ENCODE measurements at regions not wholly inside any gene's neighbourhood (a gene's known extent, or its start where the extent isn't known, plus 50 kb on each side); places are given as distances from the start of the nearest gene placed in this dataset.
"Not testable (repeated sequence)": the region's sequence is repeated elsewhere in the genome, so short reads cannot be mapped to it uniquely, and the experiment has no call there.

GRCh38 chr6:57998858-57999619, 681.6 kb downstream of the PRIM2 start:
- not testable (repeated sequence) for H3K36me3 Mint-ChIP-seq; H3K4me3 Mint-ChIP-seq; DNase-seq (ENCODE audit: low spot score in 2 of 2); H3K9me3 Mint-ChIP-seq; H3K27ac Mint-ChIP-seq; H3K4me1 Mint-ChIP-seq; ATAC-seq

GRCh38 chr6:58000233-58000632, 682.8 kb downstream of the PRIM2 start:
- H3K27ac Mint-ChIP-seq; H3K36me3 Mint-ChIP-seq; ATAC-seq; DNase-seq (ENCODE audit: low spot score in 2 of 2); H3K9me3 Mint-ChIP-seq; H3K4me1 Mint-ChIP-seq; H3K4me3 Mint-ChIP-seq: not testable (repeated sequence)

DNA sequence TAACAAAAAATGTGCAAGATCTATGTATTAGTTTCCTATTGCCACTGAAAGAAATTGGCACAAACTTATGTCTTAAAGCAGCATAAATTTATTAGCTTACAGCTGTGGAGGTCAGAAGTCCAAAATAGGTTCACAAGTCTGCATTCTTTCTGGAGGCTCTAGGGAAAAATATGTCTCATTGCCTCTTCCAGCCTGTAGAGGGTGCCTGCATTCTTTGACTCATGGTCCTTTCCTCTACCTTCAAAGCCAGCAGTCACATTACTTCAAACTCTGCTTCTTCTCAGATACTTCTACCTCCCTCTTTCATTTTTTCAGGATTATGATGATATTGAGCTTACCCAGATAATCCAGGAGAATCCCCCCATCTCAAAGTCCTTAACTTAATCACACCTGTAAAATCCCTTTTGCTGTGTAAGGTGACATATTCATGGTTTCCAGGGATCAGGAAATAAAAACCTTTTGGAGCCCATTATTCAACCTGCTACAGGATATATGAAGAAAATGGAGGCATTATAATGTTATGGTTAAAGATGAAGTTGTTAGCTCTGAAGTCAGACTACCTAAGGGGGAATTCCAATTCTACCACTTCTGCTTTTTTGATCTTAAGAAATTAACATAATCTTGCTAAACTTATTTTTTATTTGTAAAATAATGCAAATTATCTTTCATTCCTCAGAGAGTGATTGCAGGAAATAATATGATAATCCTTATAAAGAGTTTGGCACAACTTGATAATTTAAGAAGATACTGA, 686.2 kb downstream of the PRIM2 start:
- DNase-seq (ENCODE audit: low spot score in 2 of 2); ATAC-seq: not testable (repeated sequence)

GRCh38 chr6:58007334-58008000, 690.0 kb downstream of the PRIM2 start:
- H3K4me3 Mint-ChIP-seq; H3K4me1 Mint-ChIP-seq; H3K27ac Mint-ChIP-seq; H3K9me3 Mint-ChIP-seq; DNase-seq (ENCODE audit: low spot score in 2 of 2); ATAC-seq; H3K36me3 Mint-ChIP-seq: not testable (repeated sequence)

More for the DNA sequence above, 686.2 kb downstream of the PRIM2 start:
- not testable (repeated sequence) for H3K4me1 Mint-ChIP-seq, H3K4me3 Mint-ChIP-seq, H3K9me3 Mint-ChIP-seq, H3K36me3 Mint-ChIP-seq, H3K27ac Mint-ChIP-seq

- not testable (repeated sequence) for H3K9me3 Mint-ChIP-seq, ATAC-seq, H3K4me1 Mint-ChIP-seq
Measured at GRCh38 chr6:58008001-58008335, 690.5 kb downstream of the PRIM2 start.

GRCh38 chr6:58011954-58012600, 694.6 kb downstream of the PRIM2 start:
- not testable (repeated sequence) for H3K9me3 Mint-ChIP-seq; DNase-seq (ENCODE audit: low spot score in 2 of 2); H3K4me3 Mint-ChIP-seq; H3K4me1 Mint-ChIP-seq; H3K36me3 Mint-ChIP-seq; H3K27ac Mint-ChIP-seq; ATAC-seq

More at GRCh38 chr6:58008001-58008335, 690.5 kb downstream of the PRIM2 start:
- H3K27ac Mint-ChIP-seq; H3K36me3 Mint-ChIP-seq; H3K4me3 Mint-ChIP-seq; DNase-seq (ENCODE audit: low spot score in 2 of 2): not testable (repeated sequence)

GRCh38 chr6:58016614-58017013, 699.2 kb downstream of the PRIM2 start:
- not testable (repeated sequence) for ATAC-seq, H3K4me1 Mint-ChIP-seq

GRCh38 chr6:58028188-58028587, 710.8 kb downstream of the PRIM2 start:
- H3K4me1 Mint-ChIP-seq; ATAC-seq; H3K36me3 Mint-ChIP-seq; H3K27ac Mint-ChIP-seq; H3K4me3 Mint-ChIP-seq; DNase-seq (ENCODE audit: low spot score in 2 of 2); H3K9me3 Mint-ChIP-seq: not testable (repeated sequence)

More at GRCh38 chr6:58016614-58017013, 699.2 kb downstream of the PRIM2 start:
- not testable (repeated sequence) for H3K4me3 Mint-ChIP-seq; H3K9me3 Mint-ChIP-seq; H3K27ac Mint-ChIP-seq; DNase-seq (ENCODE audit: low spot score in 2 of 2); H3K36me3 Mint-ChIP-seq

GRCh38 chr6:58038213-58038612, 720.8 kb downstream of the PRIM2 start:
- not testable (repeated sequence) for H3K36me3 Mint-ChIP-seq, H3K27ac Mint-ChIP-seq, ATAC-seq

DNA sequence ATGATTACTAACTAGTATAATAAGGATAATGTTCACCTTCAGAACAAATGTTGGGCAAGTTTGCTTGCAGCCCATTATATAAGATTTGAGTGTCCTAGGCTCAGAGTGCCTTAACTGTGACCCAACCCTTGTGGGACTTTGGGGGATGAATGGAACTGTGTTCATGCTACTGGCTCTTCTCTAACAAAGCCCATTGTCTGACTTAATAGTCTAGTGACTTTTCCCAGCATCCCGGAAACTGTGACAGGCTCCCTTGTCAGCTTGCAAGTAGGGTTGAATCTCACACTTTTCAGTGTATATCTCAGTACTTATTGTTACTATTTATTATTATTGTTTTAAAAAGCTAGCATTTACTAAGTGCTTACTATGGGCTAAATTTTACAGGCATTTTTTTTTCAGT, 729.2 kb downstream of the PRIM2 start:
- not testable (repeated sequence) for H3K4me3 Mint-ChIP-seq; H3K27ac Mint-ChIP-seq; DNase-seq (ENCODE audit: low spot score in 2 of 2); H3K4me1 Mint-ChIP-seq; ATAC-seq; H3K36me3 Mint-ChIP-seq; H3K9me3 Mint-ChIP-seq

More at GRCh38 chr6:58038213-58038612, 720.8 kb downstream of the PRIM2 start:
- H3K4me3 Mint-ChIP-seq; H3K9me3 Mint-ChIP-seq; H3K4me1 Mint-ChIP-seq; DNase-seq (ENCODE audit: low spot score in 2 of 2): not testable (repeated sequence)

DNA sequence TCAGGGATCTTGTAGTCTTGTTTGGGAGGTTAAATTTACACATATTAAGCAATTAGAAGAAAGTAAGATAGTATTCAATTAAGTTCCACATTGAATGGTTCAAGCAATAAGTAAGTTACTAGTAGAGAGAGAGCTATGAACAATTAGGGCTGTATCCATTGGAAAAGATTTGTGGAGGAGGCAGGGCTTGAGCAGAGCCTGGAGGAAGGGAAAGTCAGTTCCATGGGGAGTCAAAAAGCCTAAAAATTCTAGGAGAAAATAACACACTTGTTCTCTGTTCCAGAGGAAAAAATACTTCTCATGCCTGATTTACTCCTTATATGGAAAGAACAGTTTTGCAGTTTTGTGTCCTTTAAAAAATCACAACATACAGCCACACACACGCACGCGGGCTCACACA, 730.0 kb downstream of the PRIM2 start:
- H3K36me3 Mint-ChIP-seq; ATAC-seq; H3K9me3 Mint-ChIP-seq; H3K4me3 Mint-ChIP-seq; DNase-seq (ENCODE audit: low spot score in 2 of 2); H3K4me1 Mint-ChIP-seq; H3K27ac Mint-ChIP-seq: not testable (repeated sequence)

- H3K27ac Mint-ChIP-seq; ATAC-seq; H3K36me3 Mint-ChIP-seq; H3K9me3 Mint-ChIP-seq; H3K4me3 Mint-ChIP-seq; H3K4me1 Mint-ChIP-seq; DNase-seq (ENCODE audit: low spot score in 2 of 2): not testable (repeated sequence)
Measured at GRCh38 chr6:58047865-58048264, 730.4 kb downstream of the PRIM2 start.

DNA sequence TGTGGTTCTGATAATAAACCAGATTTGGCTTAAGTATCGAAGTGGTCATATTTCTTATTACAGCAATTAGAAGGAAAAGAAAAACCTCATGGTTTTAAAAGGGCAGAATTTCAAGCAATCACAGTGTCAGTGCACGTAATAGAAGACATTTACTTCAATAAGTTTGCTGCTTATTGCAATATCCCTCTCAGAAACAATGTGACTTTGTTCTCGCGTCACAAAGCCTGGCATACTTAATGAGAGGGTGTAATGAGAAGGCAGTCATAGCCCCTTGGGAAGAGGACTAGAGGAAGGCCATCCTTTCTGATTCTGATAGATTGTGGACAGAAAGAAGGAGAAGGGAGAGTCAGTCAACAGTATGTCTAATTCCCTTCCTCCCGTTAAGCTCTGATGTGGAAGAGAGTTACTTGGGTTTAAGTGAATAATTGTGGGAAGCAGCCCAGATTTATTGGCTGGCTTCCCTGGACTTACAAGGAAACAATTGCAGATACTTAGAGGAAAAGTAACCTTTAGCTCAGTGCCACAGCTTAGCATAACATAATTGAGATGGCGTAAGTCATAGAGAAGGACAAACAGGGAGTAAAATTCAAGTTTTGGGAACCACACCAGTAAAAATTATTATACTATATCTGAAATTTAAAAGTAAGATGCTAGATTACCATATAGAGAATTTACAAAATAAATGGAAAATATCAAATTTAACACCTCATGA, 738.2 kb downstream of the PRIM2 start:
- not testable (repeated sequence) for DNase-seq (ENCODE audit: low spot score in 2 of 2); H3K36me3 Mint-ChIP-seq; H3K4me1 Mint-ChIP-seq; ATAC-seq; H3K27ac Mint-ChIP-seq; H3K4me3 Mint-ChIP-seq
- H3K9me3 Mint-ChIP-seq: peaks cover 12% of the 10 kb centered on the region

DNA sequence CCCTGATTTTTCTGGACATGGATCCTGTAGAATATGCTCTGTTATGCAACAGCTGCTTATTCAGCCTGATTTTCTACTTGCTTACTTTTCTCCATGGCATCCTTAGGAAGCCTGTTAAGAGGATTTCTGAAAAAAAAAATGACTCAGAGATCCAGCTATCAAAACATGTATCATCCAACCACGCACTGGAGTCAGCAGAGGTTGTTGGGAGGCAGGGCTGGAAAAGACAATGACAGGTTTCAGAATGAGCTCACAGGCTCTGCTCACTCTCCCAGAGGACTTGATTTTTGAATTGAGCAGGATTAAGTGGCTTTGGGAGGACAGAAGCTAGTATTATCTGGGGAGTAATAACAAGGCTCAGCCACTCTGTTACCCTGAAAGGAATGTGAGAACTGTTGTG, 742.3 kb downstream of the PRIM2 start:
- DNase-seq (ENCODE audit: low spot score in 2 of 2); H3K4me1 Mint-ChIP-seq; H3K27ac Mint-ChIP-seq; H3K4me3 Mint-ChIP-seq; H3K36me3 Mint-ChIP-seq; ATAC-seq; H3K9me3 Mint-ChIP-seq: not testable (repeated sequence)

GRCh38 chr6:58063542-58063941, 746.1 kb downstream of the PRIM2 start:
- not testable (repeated sequence) for H3K36me3 Mint-ChIP-seq; H3K9me3 Mint-ChIP-seq; H3K4me1 Mint-ChIP-seq; H3K27ac Mint-ChIP-seq; DNase-seq (ENCODE audit: low spot score in 2 of 2); H3K4me3 Mint-ChIP-seq; ATAC-seq

Data from stimulated activated effector memory CD8-positive, alpha-beta T cell treated with anti-CD3 and anti-CD28 coated beads, Interleukin-12 subunit alpha, Interleukin-12 subunit beta, amount 100 ng/mL, for 72 hours (primary cell).